GM19328 (cell line): ENCODE measurements at regions not wholly inside any gene's neighbourhood (a gene's known extent, or its start where the extent isn't known, plus 50 kb on each side); places are given as distances from the start of the nearest gene placed in this dataset.
A peak's percentile ranks its signal among the peaks of the same experiment; 100 is the strongest.

Source experiments
- ATAC-seq: cut with Tn5 transposase; IDR thresholded peaks from one replicate; pipeline ENCODE4 v1.9.1; 2021; ENCODE audit warnings: mild to moderate bottlenecking, moderate library complexity; ENCODE audit not compliant: unreplicated experiment

- no peak for ATAC-seq
These were observed 458.8 kb upstream of the ZNF462 start for GRCh38 chr9:106404137-106404536.

- ATAC-seq: no peak
These were observed 457.0 kb upstream of the ZNF462 start for GRCh38 chr9:106405871-106406435.

GRCh38 chr9:106414042-106414441, 448.9 kb upstream of the ZNF462 start:
- ATAC-seq: no peak

GRCh38 chr9:106417685-106418084, 445.3 kb upstream of the ZNF462 start:
- ATAC-seq: no peak

- no peak for ATAC-seq
These were observed 443.1 kb upstream of the ZNF462 start for GRCh38 chr9:106419829-106420228.

- peak; percentile 46 for ATAC-seq
These were observed 442.4 kb upstream of the ZNF462 start for GRCh38 chr9:106420511-106420944.

GRCh38 chr9:106421772-106422171, 441.2 kb upstream of the ZNF462 start:
- no peak for ATAC-seq

GRCh38 chr9:106423575-106423974, 439.4 kb upstream of the ZNF462 start:
- ATAC-seq: no peak

- no peak for ATAC-seq
These were observed 430.3 kb upstream of the ZNF462 start for GRCh38 chr9:106432631-106433030.

- ATAC-seq: no peak
These were observed 424.0 kb upstream of the ZNF462 start for GRCh38 chr9:106438928-106439327.

GRCh38 chr9:106441283-106441682, 421.7 kb upstream of the ZNF462 start:
- ATAC-seq: no peak

GRCh38 chr9:106443520-106443919, 419.4 kb upstream of the ZNF462 start:
- no peak for ATAC-seq

- no peak for ATAC-seq
These were observed 417.9 kb upstream of the ZNF462 start for GRCh38 chr9:106445107-106445506.

GRCh38 chr9:106449336-106449927, 413.5 kb upstream of the ZNF462 start:
- ATAC-seq: no peak

- ATAC-seq: no peak
These were observed 412.4 kb upstream of the ZNF462 start for GRCh38 chr9:106450549-106450948.

GRCh38 chr9:106451223-106451622, 411.7 kb upstream of the ZNF462 start:
- no peak for ATAC-seq

GRCh38 chr9:106456581-106456980, 406.4 kb upstream of the ZNF462 start:
- ATAC-seq: no peak

GRCh38 chr9:106467113-106467864, 395.7 kb upstream of the ZNF462 start:
- no peak for ATAC-seq

- no peak for ATAC-seq
These were observed 395.2 kb upstream of the ZNF462 start for GRCh38 chr9:106467865-106468164.

- ATAC-seq: no peak
These were observed 394.5 kb upstream of the ZNF462 start for GRCh38 chr9:106468431-106468830.

GRCh38 chr9:106478312-106478711, 384.7 kb upstream of the ZNF462 start:
- ATAC-seq: no peak

GRCh38 chr9:106478727-106479126, 384.2 kb upstream of the ZNF462 start:
- ATAC-seq: no peak
